Activated CD4-positive, alpha-beta memory T cell treated with anti-CD3 and anti-CD28 coated beads for 36 hours (primary cell): ENCODE measurements at regions not wholly inside any gene's neighbourhood (a gene's known extent, or its start where the extent isn't known, plus 50 kb on each side); places are given as distances from the start of the nearest gene placed in this dataset.

Experiments
- CTCF ChIA-PET: fragments of 350-600 bp; sonication (Branson Sonifier 250); formaldehyde crosslinking; loops from one replicate; lab custom pipeline; 2021; ENCODE audit warnings: antibody characterized with exemption, inconsistent platforms; lab: Charles Lee
- POLR2A ChIA-PET: fragments of 350-600 bp; sonication (Branson Sonifier 250); formaldehyde crosslinking; loops from one replicate; lab custom pipeline; 2021; ENCODE audit warnings: antibody characterized with exemption; lab: Charles Lee
- DNase-seq: peaks from one replicate; pipeline ENCODE4 v3.0.0-alpha.2; 2020
- H3K27ac Mint-ChIP-seq: one replicate; pipeline ENCODE4 v1.8.0; 2021; ENCODE audit warnings: mixed read lengths
- H3K27me3 Mint-ChIP-seq: one replicate; pipeline ENCODE4 v1.8.0; 2021; ENCODE audit warnings: mixed read lengths
- H3K36me3 Mint-ChIP-seq: one replicate; pipeline ENCODE4 v1.8.0; 2021; ENCODE audit warnings: mixed read lengths
- H3K4me1 Mint-ChIP-seq: one replicate; pipeline ENCODE4 v1.8.0; 2021; ENCODE audit warnings: low read depth, mixed read lengths
- H3K4me3 Mint-ChIP-seq: one replicate; pipeline ENCODE4 v1.8.0; 2021; ENCODE audit warnings: mild to moderate bottlenecking, mixed read lengths
- H3K9me3 Mint-ChIP-seq: one replicate; pipeline ENCODE4 v1.8.0; 2021; ENCODE audit warnings: mixed read lengths
- intact Hi-C: fragments of 100-400 bp; cut with micrococcal nuclease; formaldehyde crosslinking; loops from one replicate; pipeline ENCODE4 v1.15.1; 2023

- Mint-ChIP-seq H3K4me3 (no peak overlapping the region), H3K9me3 (no peaks in the 10 kb centered on the region), H3K27me3 (no peaks in the 10 kb centered on the region), H3K36me3 (no peaks in the 10 kb centered on the region), H3K27ac (no peak overlapping the region), H3K4me1 (no peaks in the 10 kb centered on the region)
- intact Hi-C loops = no loop called here
- ChIA-PET CTCF (no interaction called here), POLR2A (no interaction called here)
- no peak for DNase-seq
Observed at GRCh38 chr18:45447355-45448265, 167.7 kb upstream of the SLC14A2 start.

DNA sequence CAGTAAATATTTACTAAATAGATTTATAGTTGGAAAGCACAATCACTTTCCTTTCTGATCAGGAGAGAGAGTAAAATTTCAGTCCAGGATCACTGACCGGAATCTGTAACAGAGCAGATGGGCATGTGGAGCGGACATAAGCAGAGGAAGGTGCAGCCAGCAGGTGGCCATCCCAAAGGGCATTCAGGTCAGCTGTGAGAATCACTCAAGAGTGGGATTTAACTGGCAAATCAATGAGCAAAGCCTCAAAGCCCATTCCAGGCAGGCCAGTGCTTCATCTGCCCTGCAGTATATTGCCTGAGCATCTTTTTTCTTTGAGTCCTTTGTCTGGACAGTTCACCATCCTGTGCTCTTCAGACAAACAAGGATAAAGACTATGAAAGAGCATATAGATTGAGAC is 166.4 kb upstream of the SLC14A2 start:
- H3K27ac Mint-ChIP-seq = no peak overlapping the region
- intact Hi-C loops = no loop called here
- no peaks in the 10 kb centered on the region for H3K4me1 Mint-ChIP-seq
- ChIA-PET CTCF (no interaction called here), POLR2A (no interaction called here)
- no peaks in the 10 kb centered on the region for H3K27me3 Mint-ChIP-seq
- H3K9me3 Mint-ChIP-seq = no peaks in the 10 kb centered on the region
- no peaks in the 10 kb centered on the region for H3K36me3 Mint-ChIP-seq
- H3K4me3 Mint-ChIP-seq = no peak overlapping the region
- DNase-seq = no peak

GRCh38 chr18:45449418-45450227 is 165.7 kb upstream of the SLC14A2 start:
- Mint-ChIP-seq H3K9me3 (no peaks in the 10 kb centered on the region), H3K27me3 (no peaks in the 10 kb centered on the region), H3K27ac (no peak overlapping the region), H3K4me1 (no peaks in the 10 kb centered on the region), H3K4me3 (no peak overlapping the region), H3K36me3 (no peaks in the 10 kb centered on the region)
- ChIA-PET POLR2A (no interaction called here), CTCF (no interaction called here)
- DNase-seq = no peak
- intact Hi-C loops = no loop called here

GRCh38 chr18:45456090-45457021 is 158.9 kb upstream of the SLC14A2 start:
- intact Hi-C loops = no loop called here
- Mint-ChIP-seq H3K36me3 (no peaks in the 10 kb centered on the region), H3K4me1 (no peaks in the 10 kb centered on the region), H3K27me3 (peaks cover 2% of the 10 kb centered on the region), H3K4me3 (no peak overlapping the region), H3K27ac (no peak overlapping the region), H3K9me3 (no peaks in the 10 kb centered on the region)
- DNase-seq = no peak
- ChIA-PET CTCF (no interaction called here), POLR2A (no interaction called here)

DNA sequence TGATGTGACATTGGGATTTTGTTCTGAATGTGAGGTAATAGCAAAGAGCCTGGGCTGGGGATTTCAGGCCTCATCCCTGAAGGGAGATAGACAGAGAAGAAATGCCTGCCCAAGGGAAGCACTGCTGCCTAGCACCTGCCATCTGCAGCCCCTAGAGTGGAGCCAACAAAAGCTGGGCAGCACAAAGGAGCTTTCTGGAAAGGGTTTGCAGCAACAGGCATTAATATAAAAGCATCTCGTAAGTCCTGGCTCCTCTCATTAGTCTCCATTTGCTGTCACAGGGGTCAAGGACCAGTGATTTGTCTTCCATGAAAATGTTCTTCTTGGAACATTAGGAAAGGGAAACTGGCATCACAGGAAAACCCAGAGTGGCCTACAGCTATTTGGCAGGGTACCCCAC is 157.2 kb upstream of the SLC14A2 start:
- CTCF ChIA-PET = no interaction called here
- H3K27ac Mint-ChIP-seq = no peak overlapping the region
- no peak for DNase-seq
- no peaks in the 10 kb centered on the region for H3K36me3 Mint-ChIP-seq
- H3K9me3 Mint-ChIP-seq = no peaks in the 10 kb centered on the region
- intact Hi-C loops = no loop called here
- peaks cover 2% of the 10 kb centered on the region for H3K27me3 Mint-ChIP-seq
- POLR2A ChIA-PET = no interaction called here
- H3K4me1 Mint-ChIP-seq = no peaks in the 10 kb centered on the region
- H3K4me3 Mint-ChIP-seq = no peak overlapping the region

DNA sequence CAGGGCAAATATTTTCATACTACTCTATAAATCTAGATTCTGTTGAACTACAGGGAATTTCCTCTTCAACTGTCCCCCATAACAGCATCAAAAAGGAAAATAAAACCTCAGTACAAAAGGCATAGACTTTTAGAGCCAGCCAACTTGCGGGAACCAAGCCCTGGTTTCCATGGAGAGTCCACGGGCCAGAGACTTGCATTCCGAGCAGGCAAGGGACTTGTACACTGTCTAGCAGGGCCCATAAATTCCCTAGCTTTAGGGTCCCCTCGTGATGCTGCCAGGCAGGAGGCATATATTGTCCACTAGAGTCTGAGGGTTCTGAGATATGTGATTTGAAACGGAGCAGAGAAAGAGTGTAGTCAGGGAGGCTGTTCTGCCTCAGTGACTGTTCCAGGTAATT is 153.1 kb upstream of the SLC14A2 start:
- no peaks in the 10 kb centered on the region for H3K9me3 Mint-ChIP-seq

GRCh38 chr18:45463451-45463850 is 151.8 kb upstream of the SLC14A2 start:
- intact Hi-C loops = no loop called here
- Mint-ChIP-seq H3K27ac (no peak overlapping the region), H3K9me3 (no peaks in the 10 kb centered on the region), H3K4me1 (no peaks in the 10 kb centered on the region), H3K27me3 (no peaks in the 10 kb centered on the region), H3K4me3 (no peak overlapping the region), H3K36me3 (no peaks in the 10 kb centered on the region)
- ChIA-PET POLR2A (no interaction called here), CTCF (no interaction called here)
- DNase-seq = no peak

More for the DNA sequence above, 153.1 kb upstream of the SLC14A2 start:
- no peak for DNase-seq
- ChIA-PET CTCF (no interaction called here), POLR2A (no interaction called here)
- Mint-ChIP-seq H3K4me3 (no peak overlapping the region), H3K4me1 (no peaks in the 10 kb centered on the region), H3K36me3 (no peaks in the 10 kb centered on the region), H3K27me3 (no peaks in the 10 kb centered on the region), H3K27ac (no peak overlapping the region)
- intact Hi-C loops = no loop called here

DNA sequence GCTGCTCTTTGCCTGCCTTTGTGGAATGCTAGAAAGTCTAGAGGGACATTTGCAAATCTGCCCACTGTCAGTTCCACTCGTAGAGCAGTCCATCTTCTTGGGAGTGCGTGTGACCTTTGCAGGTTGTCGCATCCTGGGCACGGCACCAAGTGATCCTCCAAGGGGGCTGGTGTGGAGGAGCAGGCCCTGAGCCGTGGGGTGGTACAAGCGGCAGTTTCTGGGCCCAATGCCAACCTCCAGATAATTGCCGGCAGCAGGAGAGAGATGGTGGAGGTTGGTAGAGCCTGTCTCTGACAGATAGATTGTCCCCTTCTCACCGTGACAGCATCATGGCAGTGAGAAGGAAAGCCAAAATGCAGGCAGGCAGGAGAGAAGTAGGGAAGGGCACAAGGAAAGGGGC is 150.7 kb upstream of the SLC14A2 start:
- Mint-ChIP-seq H3K36me3 (no peaks in the 10 kb centered on the region), H3K27me3 (no peaks in the 10 kb centered on the region), H3K4me1 (no peaks in the 10 kb centered on the region), H3K27ac (no peak overlapping the region), H3K4me3 (no peak overlapping the region), H3K9me3 (no peaks in the 10 kb centered on the region)
- intact Hi-C loops = no loop called here
- ChIA-PET CTCF (no interaction called here), POLR2A (no interaction called here)
- DNase-seq = no peak

DNA sequence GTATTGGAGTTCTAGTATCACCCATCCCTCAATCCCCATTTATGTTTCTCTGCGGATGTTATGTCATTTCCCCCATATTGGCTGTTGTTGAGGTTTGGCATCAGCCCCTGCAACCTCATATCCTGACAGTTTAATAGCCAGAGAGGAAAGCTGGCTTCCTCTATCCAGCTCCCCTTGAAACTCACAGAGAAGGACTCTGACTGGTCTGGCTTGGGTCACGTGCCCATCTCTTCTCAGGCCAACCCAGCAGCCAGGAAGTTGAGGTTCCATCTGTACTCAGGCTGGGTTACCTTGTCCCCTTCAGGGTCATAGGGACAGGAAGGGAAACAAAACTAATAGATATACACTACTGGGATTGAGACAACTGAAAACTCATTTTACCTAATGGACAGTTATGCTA is 148.0 kb upstream of the SLC14A2 start:
- no peak for DNase-seq
- intact Hi-C loops = no loop called here
- Mint-ChIP-seq H3K9me3 (no peaks in the 10 kb centered on the region), H3K27ac (no peak overlapping the region), H3K27me3 (no peaks in the 10 kb centered on the region), H3K4me3 (no peak overlapping the region), H3K36me3 (no peaks in the 10 kb centered on the region), H3K4me1 (no peaks in the 10 kb centered on the region)
- POLR2A ChIA-PET = no interaction called here
- CTCF ChIA-PET = no interaction called here

DNA sequence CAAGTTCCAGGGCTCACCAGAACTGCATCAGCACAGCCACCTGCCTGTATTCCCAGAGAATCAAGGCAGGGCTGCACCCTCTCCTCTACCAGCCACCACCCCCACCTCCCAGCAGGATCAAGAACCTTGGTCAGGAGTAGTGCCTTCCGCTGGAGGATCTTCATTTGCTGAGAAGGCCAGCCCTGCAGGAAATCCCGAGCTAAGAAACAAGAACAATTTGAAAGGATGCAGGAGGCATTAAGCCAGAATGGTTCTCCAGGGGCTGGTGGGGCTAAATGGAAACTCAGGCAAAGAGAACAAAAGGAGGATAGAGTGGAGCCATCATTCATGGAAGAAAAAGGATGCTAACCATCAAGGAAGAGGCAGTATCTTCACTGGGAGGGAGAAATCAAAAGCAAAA is 147.3 kb upstream of the SLC14A2 start:
- intact Hi-C loops = no loop called here
- Mint-ChIP-seq H3K4me1 (no peaks in the 10 kb centered on the region), H3K36me3 (no peaks in the 10 kb centered on the region), H3K27ac (no peak overlapping the region), H3K27me3 (no peaks in the 10 kb centered on the region), H3K4me3 (no peak overlapping the region), H3K9me3 (no peaks in the 10 kb centered on the region)
- POLR2A ChIA-PET = no interaction called here
- DNase-seq = no peak
- CTCF ChIA-PET = no interaction called here

DNA sequence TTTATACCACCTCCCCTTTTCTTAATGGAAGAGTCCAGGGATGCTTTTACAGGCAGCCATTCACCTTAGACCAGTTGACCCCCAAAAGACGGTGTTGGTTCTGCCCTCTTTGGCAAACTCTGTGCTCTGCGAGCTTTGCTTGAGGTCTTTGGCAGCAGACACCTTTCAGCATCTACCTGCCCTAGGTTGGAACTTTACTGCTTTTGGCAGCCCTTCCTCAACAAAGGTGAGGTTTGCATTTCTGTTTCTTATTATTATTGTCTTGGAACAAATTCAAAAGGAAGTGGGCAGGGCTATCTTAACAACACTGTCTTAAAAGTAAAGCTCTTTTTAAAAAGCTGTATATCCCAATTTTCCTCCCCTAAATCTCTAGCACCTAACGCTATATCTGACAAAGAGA is 136.4 kb upstream of the SLC14A2 start:
- Mint-ChIP-seq H3K4me1 (no peaks in the 10 kb centered on the region), H3K27ac (no peak overlapping the region), H3K27me3 (peaks cover 13% of the 10 kb centered on the region), H3K4me3 (no peak overlapping the region), H3K9me3 (no peaks in the 10 kb centered on the region), H3K36me3 (no peaks in the 10 kb centered on the region)
- ChIA-PET CTCF (no interaction called here), POLR2A (no interaction called here)
- no peak for DNase-seq
- intact Hi-C loops = no loop called here
